ENCODE measurements at regions not wholly inside any gene's neighbourhood (a gene's known extent, or its start where the extent isn't known, plus 50 kb on each side); places are given as distances from the start of the nearest gene placed in this dataset.

DNA sequence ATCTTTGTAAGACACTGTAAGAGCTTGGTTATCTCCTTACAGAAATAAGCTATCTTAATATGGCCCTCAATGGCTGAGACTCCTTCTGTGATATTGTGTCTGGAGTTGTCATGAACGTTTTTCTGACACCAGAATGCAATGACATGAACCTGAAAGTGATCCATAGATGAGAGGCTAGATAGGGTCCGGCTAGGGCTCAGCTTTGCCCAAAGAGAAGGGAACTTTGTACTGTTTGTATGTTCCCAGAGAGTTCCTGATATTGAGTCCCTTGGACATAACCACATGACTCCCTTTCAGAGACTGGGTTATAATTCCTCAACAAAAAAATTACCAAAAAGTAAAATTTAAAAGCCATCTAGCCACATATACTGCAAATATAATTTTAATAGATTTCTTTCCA lies 575.8 kb upstream of the CLINT1 start:
- TF ChIP-seq CTCF (conservative IDR thresholded peaks at IDR 0.05 in 1 of 2, IDR thresholded peaks at IDR 0.05 in 1 of 2; ENCODE audit: low read depth in 1 of 2, low read length in 2 of 2) = no peak
- no peak for TF ChIP-seq EZH2 (IDR thresholded peaks at IDR 0.05; ENCODE audit: low read length, missing control alignments)
